Progenitor cell of endocrine pancreas (in vitro differentiated cells): ENCODE measurements at regions not wholly inside any gene's neighbourhood (a gene's known extent, or its start where the extent isn't known, plus 50 kb on each side); places are given as distances from the start of the nearest gene placed in this dataset.

Experiments used
- DNase-seq: peaks from one replicate; pipeline ENCODE4 v3.0.0; 2021; ENCODE audit warnings: low spot score; ENCODE audit not compliant: unreplicated experiment
- H3K27ac Mint-ChIP-seq: 2 replicates; pipeline ENCODE4 v1.8.0; 2021; ENCODE audit warnings: mild to moderate bottlenecking, moderate library complexity, mixed read lengths
- H3K27me3 Mint-ChIP-seq: 2 replicates; pipeline ENCODE4 v1.8.0; 2021; ENCODE audit warnings: mixed read lengths
- H3K36me3 Mint-ChIP-seq: 2 replicates; pipeline ENCODE4 v1.8.0; 2022; ENCODE audit warnings: mixed read lengths; ENCODE audit not compliant: insufficient read depth
- H3K4me1 Mint-ChIP-seq: 2 replicates; pipeline ENCODE4 v1.8.0; 2021; ENCODE audit warnings: low read depth, mixed read lengths
- H3K4me3 Mint-ChIP-seq: 2 replicates; pipeline ENCODE4 v1.8.0; 2021; ENCODE audit warnings: low read depth, mild to moderate bottlenecking, moderate library complexity, mixed read lengths
- H3K9me3 Mint-ChIP-seq: 2 replicates; pipeline ENCODE4 v1.8.0; 2021; ENCODE audit warnings: low read depth, mixed read lengths
- CTCF ChIP-seq: fragments of 200-600 bp; sonication (generic); IDR thresholded peaks from one replicate; pipeline ENCODE4 v1.5.0; 2021; ENCODE audit warnings: antibody characterized with exemption, mild to moderate bottlenecking; ENCODE audit not compliant: unreplicated experiment

- no peak overlapping the region for H3K4me3 Mint-ChIP-seq
- H3K9me3 Mint-ChIP-seq, result peaks cover 3% of the 10 kb centered on the region
- DNase-seq, result no peak
- no peaks in the 10 kb centered on the region for H3K36me3 Mint-ChIP-seq
- H3K27me3 Mint-ChIP-seq, result no peaks in the 10 kb centered on the region
- no peak overlapping the region for H3K27ac Mint-ChIP-seq
- H3K4me1 Mint-ChIP-seq, result peaks cover 2% of the 10 kb centered on the region
- no peak for TF ChIP-seq CTCF
Measured at GRCh38 chr3:104781112-104781511, 585.6 kb upstream of the ALCAM start.

- no peak for DNase-seq
- H3K9me3 Mint-ChIP-seq, result no peaks in the 10 kb centered on the region
- TF ChIP-seq CTCF, result no peak
- no peaks in the 10 kb centered on the region for H3K4me1 Mint-ChIP-seq
- no peak overlapping the region for H3K4me3 Mint-ChIP-seq
- no peaks in the 10 kb centered on the region for H3K27me3 Mint-ChIP-seq
- no peak overlapping the region for H3K27ac Mint-ChIP-seq
- H3K36me3 Mint-ChIP-seq, result no peaks in the 10 kb centered on the region
Measured at GRCh38 chr3:104785947-104786346, 580.8 kb upstream of the ALCAM start.

- no peak for DNase-seq
- H3K27me3 Mint-ChIP-seq, result no peaks in the 10 kb centered on the region
- no peaks in the 10 kb centered on the region for H3K9me3 Mint-ChIP-seq
- no peaks in the 10 kb centered on the region for H3K4me1 Mint-ChIP-seq
- H3K36me3 Mint-ChIP-seq, result no peaks in the 10 kb centered on the region
- H3K27ac Mint-ChIP-seq, result no peak overlapping the region
- no peak overlapping the region for H3K4me3 Mint-ChIP-seq
- TF ChIP-seq CTCF, result no peak
Measured at GRCh38 chr3:104787306-104787705, 579.4 kb upstream of the ALCAM start.

GRCh38 chr3:104788807-104789206 lies 577.9 kb upstream of the ALCAM start:
- no peak for TF ChIP-seq CTCF
- Mint-ChIP-seq H3K36me3 (no peaks in the 10 kb centered on the region), H3K4me3 (no peak overlapping the region), H3K9me3 (no peaks in the 10 kb centered on the region), H3K27ac (no peak overlapping the region), H3K27me3 (no peaks in the 10 kb centered on the region), H3K4me1 (no peaks in the 10 kb centered on the region)
- no peak for DNase-seq

GRCh38 chr3:104791331-104791730 lies 575.4 kb upstream of the ALCAM start:
- H3K4me3 Mint-ChIP-seq, result no peak overlapping the region
- H3K9me3 Mint-ChIP-seq, result no peaks in the 10 kb centered on the region
- no peaks in the 10 kb centered on the region for H3K4me1 Mint-ChIP-seq
- DNase-seq, result no peak
- no peak for TF ChIP-seq CTCF
- H3K36me3 Mint-ChIP-seq, result no peaks in the 10 kb centered on the region
- H3K27ac Mint-ChIP-seq, result no peak overlapping the region
- H3K27me3 Mint-ChIP-seq, result no peaks in the 10 kb centered on the region

- H3K36me3 Mint-ChIP-seq, result no peaks in the 10 kb centered on the region
- no peak for TF ChIP-seq CTCF
- H3K27ac Mint-ChIP-seq, result no peak overlapping the region
- H3K4me1 Mint-ChIP-seq, result peaks cover 2% of the 10 kb centered on the region
- no peaks in the 10 kb centered on the region for H3K9me3 Mint-ChIP-seq
- DNase-seq, result no peak
- H3K27me3 Mint-ChIP-seq, result no peaks in the 10 kb centered on the region
- H3K4me3 Mint-ChIP-seq, result no peak overlapping the region
Measured at GRCh38 chr3:104796556-104796955, 570.2 kb upstream of the ALCAM start.
